ENCODE measurements at regions not wholly inside any gene's neighbourhood (a gene's known extent, or its start where the extent isn't known, plus 50 kb on each side); places are given as distances from the start of the nearest gene placed in this dataset.
"Not testable (repeated sequence)": the region's sequence is repeated elsewhere in the genome, so short reads cannot be mapped to it uniquely, and the experiment has no call there.

GRCh38 chr7:92913849-92914248 is 77.5 kb upstream of the CDK6 start:
- DNase-seq, result no peak

GRCh38 chr7:92910976-92911375 is 74.6 kb upstream of the CDK6 start:
- no peak for DNase-seq

GRCh38 chr7:92909686-92910475 is 73.5 kb upstream of the CDK6 start:
- no peak for DNase-seq

DNA sequence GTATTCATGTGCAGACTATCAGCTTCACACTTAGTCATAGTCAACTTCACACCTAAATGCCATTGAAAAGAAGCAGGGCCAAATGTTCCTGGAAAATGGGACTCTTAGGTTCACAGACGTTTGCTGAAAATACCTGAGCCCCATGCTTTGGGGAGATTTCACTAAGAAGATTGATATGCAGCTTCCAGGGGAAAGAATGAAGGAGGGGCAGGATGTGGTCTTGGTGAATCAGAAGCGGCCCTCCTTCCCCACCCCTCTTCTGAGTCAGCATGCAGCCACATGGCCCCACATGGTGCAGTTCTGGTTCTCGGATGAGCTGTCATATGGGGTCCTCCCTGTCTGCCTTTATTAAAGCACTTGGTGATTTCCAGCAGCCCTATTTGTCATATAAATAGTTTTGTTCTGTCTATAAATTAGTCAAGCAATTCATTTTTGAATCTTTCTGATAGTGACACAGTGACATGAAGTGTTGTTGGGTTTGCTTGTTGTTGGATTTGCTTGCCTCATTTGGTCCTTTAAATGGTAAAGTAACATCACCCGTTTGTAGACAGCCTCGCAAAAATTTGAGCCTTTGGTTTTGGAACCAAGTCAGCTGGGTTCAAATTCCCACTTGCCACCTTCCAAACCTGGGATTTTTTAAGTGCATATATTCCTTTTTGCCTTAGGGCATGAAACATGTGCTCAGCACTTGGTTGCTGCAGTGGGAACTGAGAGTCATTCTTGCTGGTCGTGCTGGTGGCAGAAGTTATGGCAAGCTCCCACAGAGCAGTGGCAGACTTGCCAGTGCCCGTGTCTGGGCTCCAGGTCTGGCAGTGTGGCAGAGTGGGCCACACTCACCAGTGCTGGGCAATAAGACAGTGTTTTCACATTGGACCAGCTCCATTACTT is 68.1 kb upstream of the CDK6 start:
- no peak for DNase-seq

DNA sequence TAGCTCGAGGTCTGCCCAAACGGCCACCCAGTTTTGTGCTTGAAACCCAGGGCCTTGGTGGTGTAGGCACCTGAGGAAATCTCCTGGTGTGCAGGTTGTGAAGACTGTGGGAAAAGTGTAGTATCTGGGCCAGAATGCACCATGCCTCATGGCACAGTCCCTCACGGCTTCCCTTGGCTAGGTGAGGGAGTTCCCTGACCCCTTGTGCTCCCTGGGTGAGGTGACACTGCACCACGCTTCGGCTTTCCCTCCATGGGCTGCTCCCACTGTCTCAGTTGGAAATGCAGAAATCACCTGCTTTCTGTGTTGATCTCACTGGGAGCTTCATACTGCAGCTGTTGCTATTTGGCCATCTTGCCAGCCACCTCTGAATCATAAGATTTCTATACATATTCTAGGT is 62.4 kb upstream of the CDK6 start:
- DNase-seq, result no peak

GRCh38 chr7:92894857-92895256 is 58.5 kb upstream of the CDK6 start:
- DNase-seq, result not testable (repeated sequence)

GRCh38 chr7:92889081-92889480 is 52.7 kb upstream of the CDK6 start:
- no peak for DNase-seq

Measured in NCI-H2107 (cell line).